SU-DHL-6 (cell line): ENCODE measurements at regions not wholly inside any gene's neighbourhood (a gene's known extent, or its start where the extent isn't known, plus 50 kb on each side); places are given as distances from the start of the nearest gene placed in this dataset.

ENCODE experiments used
- H2AFZ ChIP-seq: fragments of 200-600 bp; sonication (generic); 2 replicates; pipeline ENCODE4 v1.6.1; 2014; ENCODE audit warnings: low read depth, mild to moderate bottlenecking, moderate library complexity, mixed read lengths, antibody characterized with exemption, low read length; ENCODE audit not compliant: severe bottlenecking
- H3F3A ChIP-seq: fragments of 200-600 bp; shearing (Covaris generic); 2 replicates; pipeline ENCODE4 v1.6.0; 2016; ENCODE audit warnings: antibody characterized with exemption, mild to moderate bottlenecking; ENCODE audit not compliant: insufficient read depth
- H3K27ac ChIP-seq: fragments of 200-600 bp; sonication (generic); 2 replicates; pipeline ENCODE4 v1.5.1; 2016; ENCODE audit warnings: low read depth, mild to moderate bottlenecking, low read length, moderate library complexity, mixed read lengths
- H3K27me3 ChIP-seq: fragments of 200-600 bp; sonication (generic), shearing (Covaris generic); 2 replicates; pipeline ENCODE4 v1.6.0; 2014; ENCODE audit warnings: mild to moderate bottlenecking, low read length
- H3K36me3 ChIP-seq: fragments of 200-600 bp; sonication (generic); 2 replicates; pipeline ENCODE4 v1.6.1; 2014; ENCODE audit warnings: mild to moderate bottlenecking, low read length, mixed read lengths
- H3K4me2 ChIP-seq: fragments of 300-600, 200-600 bp; shearing (Covaris generic), sonication (generic); 2 replicates; pipeline ENCODE4 v1.6.0; 2014; ENCODE audit warnings: low read length, low read depth, mild to moderate bottlenecking; ENCODE audit not compliant: poor library complexity, severe bottlenecking
- H3K4me3 ChIP-seq: fragments of 200-600 bp; sonication (generic); 2 replicates; pipeline ENCODE4 v1.5.1; 2014; ENCODE audit warnings: antibody characterized with exemption, low read length, mild to moderate bottlenecking, mixed read lengths; ENCODE audit not compliant: insufficient read depth, poor library complexity, severe bottlenecking
- H3K79me2 ChIP-seq: fragments of 200-600 bp; sonication (generic); 2 replicates; pipeline ENCODE4 v1.6.1; 2014; ENCODE audit warnings: mild to moderate bottlenecking, low read length, moderate library complexity; ENCODE audit not compliant: insufficient read depth
- H3K9ac ChIP-seq: fragments of 200-600 bp; sonication (generic); 2 replicates; pipeline ENCODE4 v1.7.0; 2014; ENCODE audit warnings: mild to moderate bottlenecking, low read length
- H3K9me2 ChIP-seq: fragments of 200-600 bp; sonication (generic); replicated peaks from 2 replicates; pipeline ENCODE4 v1.6.1; 2014; ENCODE audit warnings: low read length; ENCODE audit not compliant: insufficient read depth
- H3K9me3 ChIP-seq: fragments of 200-600 bp; sonication (generic); 2 replicates; pipeline ENCODE4 v1.6.1; 2014; ENCODE audit warnings: low read length, mixed read lengths; ENCODE audit not compliant: insufficient read depth
- H4K20me1 ChIP-seq: fragments of 200-600 bp; sonication (generic); 2 replicates; pipeline ENCODE4 v1.6.1; 2014; ENCODE audit warnings: low read depth, mild to moderate bottlenecking, antibody characterized with exemption, low read length, moderate library complexity, mixed read lengths
- EZH2phosphoT487 ChIP-seq: fragments of 200-600 bp; sonication (generic), shearing (Covaris generic); conservative IDR thresholded peaks from 2 replicates; pipeline ENCODE4 v1.6.1; 2018; ENCODE audit warnings: mild to moderate bottlenecking, antibody characterized with exemption, low read length, moderate library complexity, mixed read lengths
- TF ChIP-seq, protein P1 (sequence below): fragments of 200-600 bp; sonication (generic); IDR thresholded peaks from one replicate; pipeline ENCODE4 v1.5.1; 2017; ENCODE audit warnings: antibody characterized with exemption, mild to moderate bottlenecking, low read length, moderate library complexity; ENCODE audit not compliant: insufficient read depth, poor library complexity, severe bottlenecking

GRCh38 chr11:95337972-95338429, 107.0 kb upstream of the SESN3 start:
- TF ChIP-seq, protein P1, sequence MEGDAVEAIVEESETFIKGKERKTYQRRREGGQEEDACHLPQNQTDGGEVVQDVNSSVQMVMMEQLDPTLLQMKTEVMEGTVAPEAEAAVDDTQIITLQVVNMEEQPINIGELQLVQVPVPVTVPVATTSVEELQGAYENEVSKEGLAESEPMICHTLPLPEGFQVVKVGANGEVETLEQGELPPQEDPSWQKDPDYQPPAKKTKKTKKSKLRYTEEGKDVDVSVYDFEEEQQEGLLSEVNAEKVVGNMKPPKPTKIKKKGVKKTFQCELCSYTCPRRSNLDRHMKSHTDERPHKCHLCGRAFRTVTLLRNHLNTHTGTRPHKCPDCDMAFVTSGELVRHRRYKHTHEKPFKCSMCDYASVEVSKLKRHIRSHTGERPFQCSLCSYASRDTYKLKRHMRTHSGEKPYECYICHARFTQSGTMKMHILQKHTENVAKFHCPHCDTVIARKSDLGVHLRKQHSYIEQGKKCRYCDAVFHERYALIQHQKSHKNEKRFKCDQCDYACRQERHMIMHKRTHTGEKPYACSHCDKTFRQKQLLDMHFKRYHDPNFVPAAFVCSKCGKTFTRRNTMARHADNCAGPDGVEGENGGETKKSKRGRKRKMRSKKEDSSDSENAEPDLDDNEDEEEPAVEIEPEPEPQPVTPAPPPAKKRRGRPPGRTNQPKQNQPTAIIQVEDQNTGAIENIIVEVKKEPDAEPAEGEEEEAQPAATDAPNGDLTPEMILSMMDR = no peak
- TF ChIP-seq EZH2phosphoT487 = no peak
- Histone ChIP-seq H3F3A (no peaks in the 10 kb centered on the region), H3K9me3 (no peaks in the 10 kb centered on the region), H2AFZ (no peak overlapping the region), H3K4me3 (no peak overlapping the region), H3K4me2 (no peak overlapping the region), H3K9ac (no peak overlapping the region), H3K27me3 (no peaks in the 10 kb centered on the region), H3K79me2 (no peaks in the 10 kb centered on the region), H4K20me1 (no peaks in the 10 kb centered on the region), H3K9me2 (no peaks in the 10 kb centered on the region), H3K27ac (no peak overlapping the region), H3K36me3 (no peaks in the 10 kb centered on the region)

DNA sequence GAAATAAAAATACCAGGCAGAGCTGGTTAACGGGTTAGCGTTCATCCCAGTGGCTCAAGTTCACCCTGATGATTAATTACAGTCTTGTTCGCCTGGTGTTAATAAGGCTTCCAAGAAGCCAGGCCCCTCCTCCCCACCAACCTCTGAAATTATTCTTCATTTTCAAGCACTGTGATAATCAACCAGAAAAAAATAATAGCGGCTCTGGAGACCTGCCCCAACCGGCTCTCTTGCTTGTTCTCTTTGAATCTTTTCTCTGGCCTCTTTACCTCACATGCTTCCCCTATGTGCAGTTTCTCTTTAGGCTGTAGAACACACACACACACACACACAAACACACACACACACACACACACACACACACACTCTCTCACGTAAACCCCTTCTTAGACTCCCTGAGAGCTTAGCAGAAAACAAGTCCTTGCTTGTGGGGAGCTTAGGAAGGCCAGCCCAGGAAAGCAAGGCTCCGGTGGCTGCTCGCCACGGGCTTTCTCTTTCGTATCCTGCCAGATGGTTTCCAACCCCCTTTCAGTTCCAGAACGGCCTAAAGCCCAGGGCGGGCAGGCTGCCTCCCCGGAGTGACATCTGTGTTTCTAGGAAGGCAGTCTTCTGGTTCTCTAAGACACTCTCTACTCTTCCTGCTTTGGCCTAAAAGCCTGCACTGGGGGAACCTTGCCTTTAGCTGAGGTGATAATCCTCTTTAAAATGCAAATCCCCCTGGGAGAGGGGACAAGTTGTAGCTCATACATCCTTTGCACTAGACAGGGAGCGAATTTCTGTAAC, 106.4 kb upstream of the SESN3 start:
- Histone ChIP-seq H3K4me3 (no peak overlapping the region), H4K20me1 (no peaks in the 10 kb centered on the region), H3K79me2 (no peaks in the 10 kb centered on the region), H2AFZ (no peak overlapping the region), H3F3A (no peaks in the 10 kb centered on the region), H3K9me3 (no peaks in the 10 kb centered on the region), H3K36me3 (no peaks in the 10 kb centered on the region), H3K27ac (no peak overlapping the region), H3K27me3 (no peaks in the 10 kb centered on the region), H3K9me2 (no peaks in the 10 kb centered on the region), H3K9ac (no peak overlapping the region), H3K4me2 (no peak overlapping the region)
- TF ChIP-seq EZH2phosphoT487 = no peak
- TF ChIP-seq, protein P1 = no peak

DNA sequence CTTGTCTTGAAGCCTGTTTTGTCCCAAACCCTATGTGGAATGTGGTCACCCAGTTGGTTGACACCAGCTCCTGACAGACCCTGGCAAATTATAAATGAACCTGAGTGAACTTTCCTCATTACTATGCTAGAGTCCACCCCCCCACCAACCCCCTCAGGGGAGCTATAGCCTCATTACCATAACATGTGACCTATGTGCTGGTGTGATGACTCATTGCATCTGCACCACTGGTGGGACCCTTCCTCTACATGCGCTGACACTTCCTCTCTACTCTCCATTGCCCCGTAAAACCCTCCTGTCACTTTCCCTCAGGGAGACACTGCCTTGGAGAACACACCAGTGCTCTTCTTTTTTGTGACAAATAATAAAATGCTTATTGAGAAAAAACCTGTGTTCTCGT, 105.0 kb upstream of the SESN3 start:
- H3K27ac ChIP-seq = no peak overlapping the region
- no peak overlapping the region for H3K4me3 ChIP-seq
- no peaks in the 10 kb centered on the region for H3K79me2 ChIP-seq
- H3K27me3 ChIP-seq = no peaks in the 10 kb centered on the region
- TF ChIP-seq, protein P1 = no peak
- no peak for TF ChIP-seq EZH2phosphoT487
- H3K4me2 ChIP-seq = no peak overlapping the region
- no peaks in the 10 kb centered on the region for H3K9me3 ChIP-seq
- H3K9ac ChIP-seq = no peak overlapping the region
- no peaks in the 10 kb centered on the region for H3F3A ChIP-seq
- no peaks in the 10 kb centered on the region for H4K20me1 ChIP-seq
- no peaks in the 10 kb centered on the region for H3K36me3 ChIP-seq
- H3K9me2 ChIP-seq = no peaks in the 10 kb centered on the region
- no peak overlapping the region for H2AFZ ChIP-seq
